ENCODE measurements at regions not wholly inside any gene's neighbourhood (a gene's known extent, or its start where the extent isn't known, plus 50 kb on each side); places are given as distances from the start of the nearest gene placed in this dataset.

GRCh38 chr13:55654243-55654642 lies 1486.5 kb upstream of the PRR20A start:
- TF ChIP-seq CTCF (conservative IDR thresholded peaks at IDR 0.05; ENCODE audit: low read length) (no peak), EZH2phosphoT487 (IDR thresholded peaks at IDR 0.05; ENCODE audit: borderline replicate concordance, low read depth, low read length) (no peak)
